ENCODE measurements at regions not wholly inside any gene's neighbourhood (a gene's known extent, or its start where the extent isn't known, plus 50 kb on each side); places are given as distances from the start of the nearest gene placed in this dataset.

- TF ChIP-seq, protein P1, sequence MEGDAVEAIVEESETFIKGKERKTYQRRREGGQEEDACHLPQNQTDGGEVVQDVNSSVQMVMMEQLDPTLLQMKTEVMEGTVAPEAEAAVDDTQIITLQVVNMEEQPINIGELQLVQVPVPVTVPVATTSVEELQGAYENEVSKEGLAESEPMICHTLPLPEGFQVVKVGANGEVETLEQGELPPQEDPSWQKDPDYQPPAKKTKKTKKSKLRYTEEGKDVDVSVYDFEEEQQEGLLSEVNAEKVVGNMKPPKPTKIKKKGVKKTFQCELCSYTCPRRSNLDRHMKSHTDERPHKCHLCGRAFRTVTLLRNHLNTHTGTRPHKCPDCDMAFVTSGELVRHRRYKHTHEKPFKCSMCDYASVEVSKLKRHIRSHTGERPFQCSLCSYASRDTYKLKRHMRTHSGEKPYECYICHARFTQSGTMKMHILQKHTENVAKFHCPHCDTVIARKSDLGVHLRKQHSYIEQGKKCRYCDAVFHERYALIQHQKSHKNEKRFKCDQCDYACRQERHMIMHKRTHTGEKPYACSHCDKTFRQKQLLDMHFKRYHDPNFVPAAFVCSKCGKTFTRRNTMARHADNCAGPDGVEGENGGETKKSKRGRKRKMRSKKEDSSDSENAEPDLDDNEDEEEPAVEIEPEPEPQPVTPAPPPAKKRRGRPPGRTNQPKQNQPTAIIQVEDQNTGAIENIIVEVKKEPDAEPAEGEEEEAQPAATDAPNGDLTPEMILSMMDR (IDR thresholded peaks at IDR 0.05; ENCODE audit: low read depth, low read length, poor library complexity, severe bottlenecking): no peak
- TF ChIP-seq EZH2phosphoT487 (IDR thresholded peaks at IDR 0.05; ENCODE audit: borderline replicate concordance, low read length): no peak
Observed at GRCh38 chr11:19405966-19406365, 165.2 kb upstream of the E2F8 start.
